ENCODE measurements at regions not wholly inside any gene's neighbourhood (a gene's known extent, or its start where the extent isn't known, plus 50 kb on each side); places are given as distances from the start of the nearest gene placed in this dataset.
"Not testable (repeated sequence)": the region's sequence is repeated elsewhere in the genome, so short reads cannot be mapped to it uniquely, and the experiment has no call there.

DNA sequence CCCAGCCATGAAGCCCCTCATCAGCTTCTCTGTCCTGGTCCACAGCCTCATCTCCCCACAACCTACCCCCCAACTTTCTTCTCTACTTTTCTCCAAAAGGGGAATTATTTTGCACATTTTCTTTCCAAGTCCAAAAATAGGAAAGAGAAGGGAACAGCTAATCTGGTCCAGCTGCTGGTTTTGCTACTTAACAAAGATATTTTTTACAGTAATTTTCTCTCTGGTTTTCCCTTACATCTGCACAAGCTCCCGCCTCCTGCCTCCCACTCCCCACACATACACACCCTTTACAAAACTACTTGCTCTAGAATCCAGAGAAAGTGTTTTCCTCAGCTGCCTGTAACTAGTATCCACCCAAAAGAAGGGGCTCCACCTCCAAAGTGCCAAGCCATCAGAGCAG, 177.2 kb downstream of the POLR2M start:
- no peak for DNase-seq

DNA sequence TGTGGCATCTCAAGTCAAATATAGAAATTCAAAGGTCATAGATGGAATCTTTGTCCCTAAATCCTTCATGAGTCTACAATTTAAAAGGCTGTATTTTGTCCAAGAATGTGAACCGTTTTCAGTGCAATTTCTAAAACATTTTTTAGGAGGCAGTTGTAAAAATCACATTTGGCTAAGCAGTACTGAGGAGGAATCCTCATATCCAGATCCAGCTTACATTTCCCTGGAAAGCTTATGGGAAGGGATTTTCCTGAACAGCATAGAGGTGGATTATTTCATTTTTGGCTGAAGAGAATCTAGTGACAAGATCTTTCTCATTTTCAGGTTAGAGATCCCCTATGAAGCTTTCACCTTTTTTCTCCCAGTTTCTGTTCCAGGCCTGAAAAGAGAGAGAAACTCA, 178.4 kb downstream of the POLR2M start:
- no peak for DNase-seq

DNA sequence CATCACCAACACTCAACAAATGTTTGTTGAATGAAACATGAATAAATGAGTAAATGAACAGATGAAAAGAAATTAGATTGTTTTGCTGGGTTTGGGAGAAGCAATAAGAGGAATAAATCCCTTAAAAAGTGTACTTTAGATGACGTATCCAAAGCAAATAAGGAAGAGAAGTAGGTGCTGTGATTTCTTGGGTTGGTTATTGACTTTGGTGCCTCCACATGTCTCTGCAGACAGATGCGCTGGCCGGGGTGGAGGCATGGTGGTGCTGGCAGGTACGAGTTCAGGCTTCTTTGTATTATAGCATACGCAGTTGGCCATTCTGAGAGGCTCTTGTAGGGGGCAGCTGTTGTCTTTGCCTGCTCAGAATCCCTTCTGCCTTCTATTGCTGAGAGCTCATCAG, 178.9 kb downstream of the POLR2M start:
- DNase-seq = no peak

DNA sequence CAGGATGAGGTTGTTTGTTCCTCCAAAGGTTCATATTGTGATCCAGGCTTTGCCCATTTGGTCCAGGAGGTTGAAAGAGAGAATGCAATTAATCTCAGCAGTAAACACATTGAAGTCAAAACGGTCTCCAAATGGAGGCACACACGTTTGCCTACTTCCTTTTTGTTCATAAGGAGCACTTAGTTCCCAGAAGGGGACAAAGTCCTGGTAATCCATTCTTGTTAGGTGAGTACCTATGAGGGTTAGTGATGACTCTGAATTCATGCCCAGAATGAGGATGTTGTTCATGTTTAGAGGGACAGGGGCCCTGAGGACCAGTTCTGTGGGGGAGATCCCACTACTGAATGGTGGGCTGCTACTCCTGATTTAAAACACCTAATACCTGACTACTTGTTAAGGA, 177.7 kb downstream of the ALDH1A2 start:
- no peak for DNase-seq

DNA sequence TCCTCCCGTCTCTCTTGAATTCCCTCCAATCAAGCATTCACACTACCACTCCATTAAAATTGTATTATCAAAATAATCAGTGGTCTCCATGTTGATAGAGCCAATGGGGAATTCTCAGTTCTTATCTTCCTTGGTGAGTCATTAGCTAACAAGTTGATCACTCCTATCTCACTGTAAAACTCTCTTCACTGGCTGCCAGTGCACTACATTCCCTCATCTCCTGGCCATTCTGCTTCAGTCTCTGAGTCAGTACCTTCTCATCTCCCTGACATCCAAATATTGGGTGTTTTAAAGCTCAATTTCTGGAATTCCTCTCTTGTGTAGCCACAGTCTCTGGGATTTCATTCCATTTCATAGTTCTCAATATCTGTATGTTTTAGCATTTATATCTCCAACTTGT, 175.2 kb downstream of the ALDH1A2 start:
- no peak for DNase-seq

DNA sequence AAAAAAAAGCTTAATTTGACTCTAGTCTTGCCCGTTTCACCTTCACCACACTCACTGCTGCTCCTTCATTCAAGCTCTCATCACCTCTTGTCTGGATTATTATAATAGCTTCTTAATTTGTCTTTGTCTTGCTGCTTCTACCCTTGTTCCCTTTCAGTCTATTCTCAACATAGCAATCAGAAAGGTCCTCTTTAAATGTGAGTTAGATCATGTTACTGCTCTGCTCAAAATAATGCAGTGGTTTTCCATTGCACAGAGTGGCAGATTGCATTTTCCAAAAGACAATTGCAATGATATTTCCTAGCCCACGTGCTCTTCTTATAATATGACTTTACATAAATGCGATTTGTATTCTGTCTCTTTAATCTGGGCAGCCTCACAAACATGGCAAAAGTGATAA, 174.6 kb downstream of the ALDH1A2 start:
- no peak for DNase-seq

DNA sequence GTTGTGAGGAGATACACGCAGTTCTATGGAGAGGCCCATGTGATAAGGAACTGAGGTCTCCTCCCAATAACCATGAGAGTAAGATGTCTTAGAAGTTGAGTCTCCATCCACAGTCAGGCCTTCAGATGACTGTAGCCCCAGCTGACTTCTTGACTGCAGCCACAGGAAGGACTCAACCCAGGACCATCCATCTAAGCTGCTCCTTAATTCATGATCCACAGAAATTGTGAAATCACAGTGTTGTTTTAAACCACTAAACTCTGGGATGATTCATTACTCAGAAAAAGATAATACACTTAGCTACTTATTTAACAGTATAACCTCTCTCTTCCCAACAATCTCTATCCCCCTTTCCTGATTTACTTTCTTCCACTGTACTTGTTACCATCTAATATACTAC, 173.3 kb downstream of the ALDH1A2 start:
- DNase-seq = no peak

DNA sequence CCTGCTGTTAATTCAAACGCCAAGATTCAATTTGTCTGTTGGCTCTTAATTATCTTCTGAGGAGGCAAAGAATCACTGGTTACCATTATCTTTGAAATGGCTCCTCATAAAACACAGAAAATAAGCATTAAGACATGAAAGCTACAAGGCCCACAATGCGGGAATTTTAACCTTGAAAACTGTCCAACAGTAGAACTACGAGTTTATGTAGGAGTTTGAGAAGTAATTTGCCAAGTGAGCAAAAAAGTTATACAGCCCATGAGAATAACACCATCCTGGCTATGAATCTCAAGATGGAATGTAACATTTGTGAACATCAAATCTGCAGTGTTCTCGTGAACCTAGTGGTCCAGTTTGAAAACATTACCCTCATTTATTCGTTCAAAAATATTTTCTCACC, 172.5 kb downstream of the ALDH1A2 start:
- no peak for DNase-seq

DNA sequence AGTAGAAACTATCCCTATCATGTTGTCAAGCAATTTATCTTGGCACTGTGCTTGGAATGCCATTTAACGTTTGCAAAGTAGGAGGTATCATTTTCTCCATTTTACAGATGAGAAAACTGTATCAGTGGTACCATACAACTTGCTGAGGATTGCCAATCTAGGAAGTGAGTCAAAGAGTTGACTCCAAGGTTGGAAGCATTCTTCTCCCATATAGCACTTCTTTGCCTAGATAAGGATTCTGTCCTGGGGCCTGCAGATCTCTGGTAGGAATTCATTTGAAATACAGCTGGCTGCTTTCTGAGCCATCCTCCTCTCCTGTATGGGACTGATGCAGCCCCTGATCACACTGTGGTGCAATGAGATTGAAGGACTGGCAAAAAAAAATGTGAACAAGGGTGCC, 170.2 kb downstream of the ALDH1A2 start:
- DNase-seq = no peak

DNA sequence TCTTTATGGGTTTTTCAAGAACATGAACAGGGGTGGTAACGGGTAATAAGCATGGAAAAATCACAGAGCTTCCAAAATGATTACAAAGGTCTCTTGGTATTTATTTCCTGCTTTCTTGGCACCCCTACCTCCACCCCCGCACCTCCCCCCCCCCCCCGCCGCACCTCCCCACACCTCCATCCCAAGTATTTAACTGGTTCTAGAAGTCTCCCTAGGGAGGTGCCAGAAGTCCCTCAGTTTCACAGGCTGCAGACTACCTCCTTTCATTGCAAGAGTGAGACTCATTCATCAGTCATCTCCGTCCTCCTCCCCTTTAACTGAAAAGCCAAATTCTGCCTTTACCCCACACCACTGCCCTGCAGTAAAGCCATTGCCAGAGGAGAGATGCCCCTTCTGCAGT, 169.4 kb downstream of the ALDH1A2 start:
- no peak for DNase-seq

DNA sequence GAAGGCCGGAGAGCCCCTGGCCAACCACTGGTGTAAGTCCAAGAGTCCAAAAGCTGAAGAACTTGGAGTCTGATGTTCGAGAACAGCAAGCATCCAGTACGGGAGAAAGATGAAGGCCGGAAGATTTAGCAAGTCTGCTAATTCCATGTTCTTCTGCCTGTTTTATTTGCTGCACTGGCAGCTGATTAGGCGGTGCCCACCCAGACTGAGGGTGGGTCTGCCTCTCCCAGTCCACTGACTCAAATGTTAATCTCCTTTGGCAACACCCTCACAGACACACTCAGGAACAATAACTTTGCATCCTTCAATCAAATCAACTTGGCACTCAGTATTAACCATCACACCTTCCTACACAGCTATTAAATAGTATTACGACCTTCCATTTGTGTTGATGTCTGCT, 168.6 kb downstream of the ALDH1A2 start:
- DNase-seq = not testable (repeated sequence)

DNA sequence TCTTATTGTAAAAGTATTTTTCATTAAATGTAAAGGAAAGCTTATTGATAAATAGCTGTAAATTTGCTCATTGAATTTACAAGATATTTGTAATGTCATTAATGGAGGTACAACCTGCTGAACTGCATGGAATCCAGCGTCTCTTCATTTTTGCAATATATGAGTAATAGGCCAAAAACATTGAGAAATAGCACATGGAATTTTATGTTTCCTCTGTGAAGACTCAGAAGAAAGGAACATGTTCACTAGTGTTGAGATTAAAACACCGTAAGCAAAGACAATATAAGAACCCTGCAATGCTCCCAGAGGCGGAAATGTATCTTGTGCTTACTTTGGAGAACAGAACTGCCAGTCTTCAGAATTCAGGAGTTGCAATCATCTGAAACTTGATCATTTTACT, 167.6 kb downstream of the ALDH1A2 start:
- DNase-seq = no peak

DNA sequence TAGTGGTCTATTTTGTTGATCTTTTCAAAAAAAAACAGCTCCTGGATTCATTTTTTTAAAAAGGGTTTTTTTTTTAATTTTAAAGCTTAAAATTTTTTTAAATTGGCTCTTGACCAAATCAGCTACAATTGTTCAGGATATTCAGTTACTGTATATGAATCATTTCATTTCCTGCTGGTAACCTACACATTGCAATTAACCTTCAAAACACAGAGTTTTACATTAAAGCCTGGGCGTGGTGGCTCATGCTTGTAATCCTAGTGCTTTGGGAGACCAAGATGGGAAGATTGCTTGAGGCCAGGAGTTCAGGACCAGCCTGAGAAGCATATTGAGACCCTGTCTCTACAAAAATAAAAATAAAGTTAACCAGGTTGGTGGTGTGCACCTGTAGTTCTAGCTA, 163.4 kb downstream of the ALDH1A2 start:
- DNase-seq = no peak
